ENCODE measurements at regions not wholly inside any gene's neighbourhood (a gene's known extent, or its start where the extent isn't known, plus 50 kb on each side); places are given as distances from the start of the nearest gene placed in this dataset.

DNA sequence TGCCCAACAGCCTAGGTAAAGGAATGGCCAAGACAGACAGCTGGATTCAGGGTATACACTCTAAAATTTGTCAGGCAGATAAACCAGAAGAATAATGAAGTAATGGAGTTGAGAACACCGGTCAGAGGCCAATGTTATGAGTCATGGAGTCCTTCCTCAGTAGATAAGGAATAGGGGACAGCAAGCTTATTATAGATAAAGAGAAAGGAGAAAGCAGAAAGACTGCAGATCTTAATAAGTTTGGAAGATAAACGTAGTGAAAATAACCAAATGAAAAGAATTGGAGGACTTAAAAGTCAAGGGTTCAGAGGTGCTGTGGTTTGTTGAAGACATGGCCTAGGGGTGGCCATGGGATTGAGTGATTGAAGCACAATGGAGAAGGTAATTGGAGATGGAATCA is 63.5 kb upstream of the NFE2L2 start:
- TF ChIP-seq, protein P1, sequence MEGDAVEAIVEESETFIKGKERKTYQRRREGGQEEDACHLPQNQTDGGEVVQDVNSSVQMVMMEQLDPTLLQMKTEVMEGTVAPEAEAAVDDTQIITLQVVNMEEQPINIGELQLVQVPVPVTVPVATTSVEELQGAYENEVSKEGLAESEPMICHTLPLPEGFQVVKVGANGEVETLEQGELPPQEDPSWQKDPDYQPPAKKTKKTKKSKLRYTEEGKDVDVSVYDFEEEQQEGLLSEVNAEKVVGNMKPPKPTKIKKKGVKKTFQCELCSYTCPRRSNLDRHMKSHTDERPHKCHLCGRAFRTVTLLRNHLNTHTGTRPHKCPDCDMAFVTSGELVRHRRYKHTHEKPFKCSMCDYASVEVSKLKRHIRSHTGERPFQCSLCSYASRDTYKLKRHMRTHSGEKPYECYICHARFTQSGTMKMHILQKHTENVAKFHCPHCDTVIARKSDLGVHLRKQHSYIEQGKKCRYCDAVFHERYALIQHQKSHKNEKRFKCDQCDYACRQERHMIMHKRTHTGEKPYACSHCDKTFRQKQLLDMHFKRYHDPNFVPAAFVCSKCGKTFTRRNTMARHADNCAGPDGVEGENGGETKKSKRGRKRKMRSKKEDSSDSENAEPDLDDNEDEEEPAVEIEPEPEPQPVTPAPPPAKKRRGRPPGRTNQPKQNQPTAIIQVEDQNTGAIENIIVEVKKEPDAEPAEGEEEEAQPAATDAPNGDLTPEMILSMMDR (IDR thresholded peaks at IDR 0.05; ENCODE audit: low read length): no peak
- TF ChIP-seq EZH2phosphoT487 (IDR thresholded peaks at IDR 0.05; ENCODE audit: low read length): no peak
